GM12878 (cell line): ENCODE measurements at regions not wholly inside any gene's neighbourhood (a gene's known extent, or its start where the extent isn't known, plus 50 kb on each side); places are given as distances from the start of the nearest gene placed in this dataset.

ENCODE experiments used
- ATAC-seq: fragments of 200-7000 bp; cut with Tn5 transposase; 3 replicates; pipeline ENCODE4 v1.9.1; 2020; ENCODE audit warnings: mild to moderate bottlenecking, moderate library complexity
- BruUV-seq: library from RNA; stranded (reverse); fragments of 400-500 nt; replicated peaks from 2 replicates; lab custom pipeline; 2021; lab: Mats Ljungman, UMichigan
- CTCF ChIA-PET: fragments of 300-600 bp; sonication (Branson Sonifier 250); formaldehyde crosslinking; extraction: SDS; loops from one replicate; lab custom pipeline; 2021; ENCODE audit warnings: inconsistent platforms; lab: Yijun Ruan, JAX
- POLR2A ChIA-PET: fragments of 350-600 bp; formaldehyde crosslinking; extraction: SDS; loops from one replicate; lab custom pipeline; 2021; ENCODE audit warnings: inconsistent platforms; lab: Charles Lee
- RAD21 ChIA-PET: fragments of 300-600 bp; sonication (Branson Sonifier 250); formaldehyde crosslinking; loops from one replicate; lab custom pipeline; 2023; ENCODE audit warnings: antibody characterized with exemption; ENCODE audit not compliant: unreplicated experiment; lab: Charles Lee
- SMC1A ChIA-PET: fragments of 300-600 bp; sonication (Branson Sonifier 250); formaldehyde crosslinking; loops from one replicate; lab custom pipeline; 2023; ENCODE audit not compliant: unreplicated experiment, uncharacterized antibody; lab: Charles Lee
- DNase-seq: peaks from one replicate; pipeline ENCODE4 v3.0.0-alpha.2; 2011; ENCODE audit warnings: low read depth, low spot score
- FAIRE-seq: peaks from 3 replicates; lab custom pipeline; 2011; peaks lifted over from hg19 to GRCh38; lab: Jason Lieb, UNC
- H2AFZ ChIP-seq: 2 replicates; pipeline ENCODE4 v1.6.0; 2011; ENCODE audit warnings: low read depth, low read length, control low read depth; ENCODE audit not compliant: control insufficient read depth
- H3K27ac ChIP-seq: 2 replicates; pipeline ENCODE4 v1.5.1; 2011; ENCODE audit warnings: control low read depth; ENCODE audit not compliant: control insufficient read depth, insufficient read depth
- H3K27me3 ChIP-seq, 2 experiments: replicated peaks in 1 of 2; 2 replicates each; pipeline versions ENCODE4 v1.6.0 to v1.6.1; 2011; ENCODE audit warnings: low read length in 1 of 2; ENCODE audit not compliant: control insufficient read depth in 2 of 2, insufficient read depth in 2 of 2
- H3K36me3 ChIP-seq, 2 experiments: 2 replicates each; pipeline ENCODE4 v1.5.1; 2011; ENCODE audit warnings: low read length in 1 of 2; ENCODE audit not compliant: control insufficient read depth in 2 of 2, insufficient read depth in 2 of 2
- H3K4me1 ChIP-seq: 2 replicates; pipeline ENCODE4 v1.6.1; 2011; ENCODE audit warnings: mild to moderate bottlenecking, low read length, moderate library complexity, mixed read lengths; ENCODE audit not compliant: control insufficient read depth, insufficient read depth
- H3K4me2 ChIP-seq: 2 replicates; pipeline ENCODE4 v1.6.0; 2011; ENCODE audit warnings: control low read depth; ENCODE audit not compliant: control insufficient read depth, insufficient read depth
- H3K4me3 ChIP-seq: fragments of 200-600 bp; sonication (generic); 2 replicates; pipeline ENCODE4 v1.5.1; 2016
- H3K79me2 ChIP-seq: 2 replicates; pipeline ENCODE4 v1.6.0; 2011; ENCODE audit warnings: low read length; ENCODE audit not compliant: control insufficient read depth, insufficient read depth
- H3K9ac ChIP-seq: 2 replicates; pipeline ENCODE4 v1.8.0; 2011; ENCODE audit warnings: low read length, control low read depth, mixed read lengths; ENCODE audit not compliant: control insufficient read depth, insufficient read depth
- H3K9me3 ChIP-seq: replicated peaks from 3 replicates; pipeline ENCODE4 v1.5.1; 2011; ENCODE audit warnings: mild to moderate bottlenecking, low read length; ENCODE audit not compliant: control insufficient read depth, insufficient read depth
- H4K20me1 ChIP-seq: 2 replicates; pipeline ENCODE4 v1.6.0; 2011; ENCODE audit not compliant: control insufficient read depth, insufficient read depth
- IRF4 ChIP-seq: IDR thresholded peaks from 2 replicates; pipeline ENCODE4 v1.6.1; 2011; ENCODE audit warnings: low read depth, low read length
- MXI1 ChIP-seq: fragments of 150-350 bp; IDR thresholded peaks from 2 replicates; pipeline ENCODE4 v1.6.1; 2011; ENCODE audit warnings: low read depth, mild to moderate bottlenecking, inconsistent platforms, low read length, improper control_type of control experiment
- POLR2AphosphoS5 ChIP-seq: IDR thresholded peaks from 2 replicates; pipeline ENCODE4 v1.6.1; 2011; ENCODE audit warnings: mild to moderate bottlenecking, low read length, inconsistent platforms
- RB1 ChIP-seq: fragments of 450-650 bp; formaldehyde crosslinking; IDR thresholded peaks from 2 replicates; pipeline ENCODE4 v1.6.1; 2017; ENCODE audit warnings: mild to moderate bottlenecking, borderline replicate concordance
- SMC3 ChIP-seq: IDR thresholded peaks from 2 replicates; pipeline ENCODE4 v1.6.1; 2011; ENCODE audit warnings: low read length, improper control_type of control experiment, borderline replicate concordance
- STAT3 ChIP-seq: IDR thresholded peaks from 2 replicates; pipeline ENCODE4 v1.6.1; 2011; ENCODE audit warnings: low read depth, low read length, improper control_type of control experiment
- SUPT20H ChIP-seq: IDR thresholded peaks from 2 replicates; pipeline ENCODE4 v1.6.1; 2011; ENCODE audit warnings: low read depth, mild to moderate bottlenecking, low read length, moderate library complexity, borderline replicate concordance; ENCODE audit not compliant: control insufficient read depth
- TCF7 ChIP-seq: IDR thresholded peaks from 2 replicates; pipeline ENCODE4 v1.6.1; 2014; ENCODE audit warnings: antibody characterized with exemption, borderline replicate concordance
- ZNF274 ChIP-seq: IDR thresholded peaks from one replicate; pipeline ENCODE4 v1.8.0; 2011; ENCODE audit not compliant: insufficient read length, insufficient read depth
- ZNF622 ChIP-seq: fragments of 450-650 bp; IDR thresholded peaks from 2 replicates; pipeline ENCODE4 v1.6.1; 2017; ENCODE audit warnings: mild to moderate bottlenecking, inconsistent platforms
- WGBS: methylation state at CpG from one replicate; pipeline ENCODE4 v1.1.6; 2016; ENCODE audit warnings: low lambda C conversion rate; ENCODE audit not compliant: insufficient replicate concordance, insufficient coverage; ENCODE audit errors: missing lambda C conversion rate; 5-methylcytosine and 5-hydroxymethylcytosine counted together
- in situ Hi-C: fragments of 300-500 bp; cut with MboI; formaldehyde crosslinking; loops from 9 replicates; pipeline ENCODE4 v1.14.3; 2018; ENCODE audit warnings: mixed read lengths
- intact Hi-C: fragments of 100-400 bp; cut with micrococcal nuclease; formaldehyde crosslinking; loops from one replicate; pipeline ENCODE4 v1.14.2; 2022; ENCODE audit not compliant: unreplicated experiment
- TF ChIP-seq, protein P1 (sequence below): fragments of 450-650 bp; IDR thresholded peaks from 2 replicates; pipeline ENCODE4 v1.6.1; 2014; ENCODE audit warnings: mild to moderate bottlenecking
- TF ChIP-seq, protein P2 (sequence below): fragments of 450-650 bp; formaldehyde crosslinking; IDR thresholded peaks from 2 replicates; pipeline ENCODE4 v1.5.0; 2022; ENCODE audit warnings: mild to moderate bottlenecking, missing genetic modification characterization

GRCh38 chr21:28822123-28822399, 170.6 kb downstream of the LTN1 start:
- no peak for ATAC-seq
- POLR2A ChIA-PET = no interaction called here
- CTCF ChIA-PET = no interaction called here
- no peak for DNase-seq
- Histone ChIP-seq H3K36me3 (no peaks in the 10 kb centered on the region), H3K4me2 (no peak overlapping the region), H4K20me1 (no peaks in the 10 kb centered on the region), H3K4me1 (no peaks in the 10 kb centered on the region), H3K9ac (no peak overlapping the region), H3K9me3 (no peaks in the 10 kb centered on the region), H3K4me3 (no peak overlapping the region), H3K27me3 (no peaks in the 10 kb centered on the region), H2AFZ (no peak overlapping the region), H3K27ac (no peak overlapping the region), H3K79me2 (no peaks in the 10 kb centered on the region)
- in situ Hi-C loops (no loop called here), intact Hi-C loops (no loop called here)
- TF ChIP-seq IRF4 (no peak), RB1 (no peak), SMC3 (no peak), MXI1 (no peak)
- TF ChIP-seq, protein P1, sequence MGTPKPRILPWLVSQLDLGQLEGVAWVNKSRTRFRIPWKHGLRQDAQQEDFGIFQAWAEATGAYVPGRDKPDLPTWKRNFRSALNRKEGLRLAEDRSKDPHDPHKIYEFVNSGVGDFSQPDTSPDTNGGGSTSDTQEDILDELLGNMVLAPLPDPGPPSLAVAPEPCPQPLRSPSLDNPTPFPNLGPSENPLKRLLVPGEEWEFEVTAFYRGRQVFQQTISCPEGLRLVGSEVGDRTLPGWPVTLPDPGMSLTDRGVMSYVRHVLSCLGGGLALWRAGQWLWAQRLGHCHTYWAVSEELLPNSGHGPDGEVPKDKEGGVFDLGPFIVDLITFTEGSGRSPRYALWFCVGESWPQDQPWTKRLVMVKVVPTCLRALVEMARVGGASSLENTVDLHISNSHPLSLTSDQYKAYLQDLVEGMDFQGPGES = no peak
- SMC1A ChIA-PET = no interaction called here
- no peak for FAIRE-seq
- RAD21 ChIA-PET = no interaction called here
- BruUV-seq = no TSS peak

DNA sequence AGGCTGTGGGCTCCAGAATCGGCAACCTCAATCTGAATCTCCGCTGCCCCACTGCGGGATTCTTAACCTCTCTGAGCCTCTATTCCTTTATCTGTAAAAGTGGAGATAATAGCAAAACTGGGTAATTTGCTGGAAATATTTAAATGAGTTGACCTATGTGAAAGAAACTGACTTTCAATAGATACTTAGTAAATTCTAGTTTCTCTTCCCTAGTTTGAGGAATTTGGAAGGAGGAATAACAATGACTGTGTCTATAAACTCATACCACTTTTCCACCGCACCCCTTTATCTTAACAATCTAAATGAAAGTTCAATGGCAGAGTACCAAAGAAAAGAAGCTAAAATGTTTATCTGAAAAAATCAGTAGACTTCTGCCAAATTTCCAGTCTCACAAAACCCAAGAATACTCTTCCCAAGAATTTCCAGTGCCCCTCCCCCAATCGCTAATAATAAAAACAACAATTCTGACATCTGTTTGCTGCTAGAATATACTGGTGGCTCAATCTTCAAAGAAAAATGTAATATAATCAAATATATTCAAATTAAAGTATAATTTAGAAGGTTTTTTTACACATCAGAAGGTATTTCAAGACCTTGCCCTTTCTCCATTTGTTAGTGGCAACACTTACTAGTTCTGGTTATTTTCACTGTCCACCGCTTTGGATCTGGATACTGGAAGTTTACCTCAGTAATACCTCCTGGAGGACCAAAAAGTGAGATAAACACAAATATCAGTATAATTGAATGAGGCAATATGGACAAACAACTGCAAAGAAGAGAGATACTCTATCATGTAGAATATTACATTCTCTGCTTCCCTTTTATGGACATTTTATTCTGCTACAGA, 171.2 kb downstream of the LTN1 start:
- Histone ChIP-seq H3K9me3 (no peaks in the 10 kb centered on the region), H3K9ac (no peak overlapping the region), H4K20me1 (no peaks in the 10 kb centered on the region), H3K4me3 (no peak overlapping the region), H2AFZ (no peak overlapping the region), H3K36me3 (no peaks in the 10 kb centered on the region), H3K4me1 (no peaks in the 10 kb centered on the region), H3K27me3 (no peaks in the 10 kb centered on the region), H3K79me2 (no peaks in the 10 kb centered on the region), H3K27ac (no peak overlapping the region), H3K4me2 (no peak overlapping the region)
- ATAC-seq (no peak), FAIRE-seq (no peak), DNase-seq (no peak)
- no TSS peak for BruUV-seq
- in situ Hi-C loops = no loop called here
- RAD21 ChIA-PET = no interaction called here
- SMC1A ChIA-PET = no interaction called here
- WGBS = 85% methylated on average over 6 of the region's 6 CpGs
- intact Hi-C loops = no loop called here
- CTCF ChIA-PET = no interaction called here
- POLR2A ChIA-PET = no interaction called here
- TF ChIP-seq, protein P2, sequence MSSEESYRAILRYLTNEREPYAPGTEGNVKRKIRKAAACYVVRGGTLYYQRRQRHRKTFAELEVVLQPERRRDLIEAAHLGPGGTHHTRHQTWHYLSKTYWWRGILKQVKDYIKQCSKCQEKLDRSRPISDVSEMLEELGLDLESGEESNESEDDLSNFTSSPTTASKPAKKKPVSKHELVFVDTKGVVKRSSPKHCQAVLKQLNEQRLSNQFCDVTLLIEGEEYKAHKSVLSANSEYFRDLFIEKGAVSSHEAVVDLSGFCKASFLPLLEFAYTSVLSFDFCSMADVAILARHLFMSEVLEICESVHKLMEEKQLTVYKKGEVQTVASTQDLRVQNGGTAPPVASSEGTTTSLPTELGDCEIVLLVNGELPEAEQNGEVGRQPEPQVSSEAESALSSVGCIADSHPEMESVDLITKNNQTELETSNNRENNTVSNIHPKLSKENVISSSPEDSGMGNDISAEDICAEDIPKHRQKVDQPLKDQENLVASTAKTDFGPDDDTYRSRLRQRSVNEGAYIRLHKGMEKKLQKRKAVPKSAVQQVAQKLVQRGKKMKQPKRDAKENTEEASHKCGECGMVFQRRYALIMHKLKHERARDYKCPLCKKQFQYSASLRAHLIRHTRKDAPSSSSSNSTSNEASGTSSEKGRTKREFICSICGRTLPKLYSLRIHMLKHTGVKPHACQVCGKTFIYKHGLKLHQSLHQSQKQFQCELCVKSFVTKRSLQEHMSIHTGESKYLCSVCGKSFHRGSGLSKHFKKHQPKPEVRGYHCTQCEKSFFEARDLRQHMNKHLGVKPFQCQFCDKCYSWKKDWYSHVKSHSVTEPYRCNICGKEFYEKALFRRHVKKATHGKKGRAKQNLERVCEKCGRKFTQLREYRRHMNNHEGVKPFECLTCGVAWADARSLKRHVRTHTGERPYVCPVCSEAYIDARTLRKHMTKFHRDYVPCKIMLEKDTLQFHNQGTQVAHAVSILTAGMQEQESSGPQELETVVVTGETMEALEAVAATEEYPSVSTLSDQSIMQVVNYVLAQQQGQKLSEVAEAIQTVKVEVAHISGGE (CRISPR knock-in tag) = no peak
- TF ChIP-seq TCF7 = no peak
- TF ChIP-seq ZNF274 = no peak
- no peak for TF ChIP-seq SUPT20H
- no peak for TF ChIP-seq STAT3
- TF ChIP-seq POLR2AphosphoS5 = no peak
- TF ChIP-seq ZNF622 = no peak
